ENCODE measurements at regions not wholly inside any gene's neighbourhood (a gene's known extent, or its start where the extent isn't known, plus 50 kb on each side); places are given as distances from the start of the nearest gene placed in this dataset.

DNA sequence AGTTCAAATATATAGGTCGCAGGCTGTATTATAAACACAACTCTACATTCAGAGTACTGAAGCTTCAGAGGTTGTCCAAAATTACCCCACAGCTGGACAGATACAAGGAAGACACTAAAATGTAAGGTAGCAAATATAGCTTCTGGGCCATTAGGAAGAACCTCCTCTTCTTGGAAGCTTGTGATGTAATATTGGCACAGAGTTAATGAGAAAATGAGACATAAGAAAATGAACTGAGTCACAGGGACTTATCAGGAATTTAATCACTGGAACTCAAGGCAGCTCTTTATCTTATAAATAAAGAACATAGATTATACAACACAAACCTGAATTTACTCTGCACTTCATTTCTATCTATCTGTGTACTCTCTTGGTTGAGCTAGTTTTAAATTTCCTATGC lies 344.7 kb downstream of the PCDH10 start:
- no peak for TF ChIP-seq ZNF48 (tag by site-specific recombination; IDR thresholded peaks at IDR 0.05)
- no peak for TF ChIP-seq CTCF (tag by site-specific recombination; IDR thresholded peaks at IDR 0.05)
- no peak for TF ChIP-seq ZNF600 (tag by site-specific recombination; IDR thresholded peaks at IDR 0.05)
- TF ChIP-seq PRDM6 (tag by site-specific recombination; IDR thresholded peaks at IDR 0.05): no peak
- no peak for TF ChIP-seq ZNF701 (tag by site-specific recombination; IDR thresholded peaks at IDR 0.05)
- no peak for TF ChIP-seq ZFP41 (tag by site-specific recombination; IDR thresholded peaks at IDR 0.05; ENCODE audit: borderline replicate concordance)
